ENCODE measurements at regions not wholly inside any gene's neighbourhood (a gene's known extent, or its start where the extent isn't known, plus 50 kb on each side); places are given as distances from the start of the nearest gene placed in this dataset.
A peak's percentile ranks its signal among the peaks of the same experiment; 100 is the strongest.

DNA sequence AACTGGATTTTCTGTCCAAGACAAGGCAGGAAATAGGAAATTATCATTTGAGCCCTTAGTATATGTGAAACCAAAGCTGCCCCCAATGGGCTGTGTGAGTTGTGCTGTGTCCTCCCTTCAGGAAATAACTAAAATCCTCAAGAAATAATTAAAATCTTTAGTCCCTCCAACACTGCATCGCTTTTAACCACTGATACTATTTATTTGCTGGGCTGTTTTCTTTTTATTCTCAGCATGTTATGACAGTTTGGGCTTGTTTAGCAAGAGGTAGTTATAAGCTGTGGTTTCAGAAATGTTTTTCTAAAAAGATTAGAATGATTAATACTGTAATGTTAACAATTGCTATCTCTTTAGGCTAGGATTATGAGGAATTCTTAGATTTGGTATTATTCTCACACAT, 187.0 kb upstream of the KCNN2 start:
- CTCF ChIA-PET: interaction anchor here (1.2 kb wide), 1 partner anchor 18 kb away, joined by 3 read pairs; no protein-coding TSS in a partner anchor
- ATAC-seq (ENCODE audit: low read depth): peak; percentile 50
- no peaks in the 10 kb centered on the region for H3K27me3 ChIP-seq (ENCODE audit: control insufficient read depth, insufficient read depth, low read length)
- BruUV-seq (replicated peaks): no TSS peak
- TF ChIP-seq RFX5 (IDR thresholded peaks at IDR 0.05; ENCODE audit: low read depth, low read length): no peak
- TF ChIP-seq NFE2L2 (IDR thresholded peaks at IDR 0.05; ENCODE audit: low read depth, low read length): no peak
- TF ChIP-seq SMC3 (IDR thresholded peaks at IDR 0.05; ENCODE audit: low read depth, low read length): no peak
- no peak for TF ChIP-seq USF2 (IDR thresholded peaks at IDR 0.05; ENCODE audit: low read depth, low read length)
- 0 out of 2 replicates have a peak overlapping the region, but pooled peaks have one; percentile 38 for H3K4me2 ChIP-seq (ENCODE audit: low read depth, low read length)
- no peak overlapping the region for H2AFZ ChIP-seq (replicated peaks; ENCODE audit: low read length, poor library complexity)
- dilution Hi-C loops (cut with HindIII; ENCODE audit: low sequenced_read_pairs, unreplicated experiment): no loop called here
- no peak overlapping the region for H3K23ac ChIP-seq (ENCODE audit: low read depth, low read length)
- H2BK15ac ChIP-seq (ENCODE audit: low read depth, low read length): 0 out of 3 replicates have a peak overlapping the region, but pooled peaks have one; percentile 29
- peak overlapping the region; percentile 4 for H2BK120ac ChIP-seq (ENCODE audit: low read depth, low read length)
- no peaks in the 10 kb centered on the region for H3K79me1 ChIP-seq (ENCODE audit: low read depth in 1 of 2, low read length in 2 of 2)
- intact Hi-C loops (cut with micrococcal nuclease): loop anchor here (5.0 kb wide), 1 partner anchor 67 kb away; no protein-coding TSS in a partner anchor
- H3K56ac ChIP-seq (ENCODE audit: extremely low read depth, insufficient read depth, low read length): peak overlapping the region; percentile 8; the same call in 1 of the 2 replicates
- peak overlapping the region; percentile 17; the same call in 1 of the 2 replicates for H4K91ac ChIP-seq (ENCODE audit: insufficient read depth, low read depth, low read length)
- H4K8ac ChIP-seq (ENCODE audit: low read depth in 2 of 2, low read length in 2 of 2): peak overlapping the region; percentile 12 to 38; a peak in 3 of 4 replicates
- POLR2A ChIA-PET (ENCODE audit: unreplicated experiment): no interaction called here
- DNase-seq: peak; percentile 22
- H2AK5ac ChIP-seq (ENCODE audit: low read depth, low read length): no peak overlapping the region
- H2BK5ac ChIP-seq (ENCODE audit: low read depth, low read length, poor library complexity, severe bottlenecking): peak overlapping the region; percentile 98
- H4K5ac ChIP-seq (ENCODE audit: low read depth, low read length): peak overlapping the region; percentile 53; the same call in 1 of the 2 replicates
- H3K9me1 ChIP-seq (ENCODE audit: insufficient read depth, low read length): no peaks in the 10 kb centered on the region
- in situ Hi-C loops (cut with MboI; ENCODE audit: low sequenced_read_pairs): no loop called here
- H3K27ac ChIP-seq (ENCODE audit: insufficient read depth, low read length): no peak overlapping the region
- no peaks in the 10 kb centered on the region for H4K20me1 ChIP-seq (ENCODE audit: insufficient read depth, low read length)
- no peaks in the 10 kb centered on the region for H3K36me3 ChIP-seq (ENCODE audit: control insufficient read depth, insufficient read depth, low read length)
- H3K18ac ChIP-seq (ENCODE audit: low read depth, low read length): peak overlapping the region; percentile 46; the same call in 1 of the 2 replicates
- H2AK9ac ChIP-seq (replicated peaks; ENCODE audit: low read depth, low read length, poor library complexity): no peak overlapping the region
- H3K4me1 ChIP-seq (ENCODE audit: control insufficient read depth, insufficient read depth, low read length): peaks cover 6% of the 10 kb centered on the region
- WGBS, 2 experiments (ENCODE audit: extremely low coverage in 2 of 2, insufficient read length in 1 of 2): no CpG with 5 or more reads among the region's 1 CpG
- 0 out of 2 replicates have a peak overlapping the region, but pooled peaks have one; percentile 4 for H3K4ac ChIP-seq (ENCODE audit: low read depth, low read length)
- H3K9ac ChIP-seq (ENCODE audit: low read depth, low read length): peak overlapping the region; percentile 14; the same call in 1 of the 2 replicates
- no peaks in the 10 kb centered on the region; the same call in 1 of the 2 replicates for H3K9me3 ChIP-seq (ENCODE audit: control insufficient read depth, insufficient read depth, low read length)
- no peak overlapping the region for H3K4me3 ChIP-seq (ENCODE audit: insufficient read depth, low read depth, low read length)
- peak overlapping the region; percentile 28; the same call in 1 of the 2 replicates for H2BK20ac ChIP-seq (ENCODE audit: low read depth, low read length)
- H3K14ac ChIP-seq (replicated peaks; ENCODE audit: low read depth, low read length): no peak overlapping the region
